ENCODE measurements at regions not wholly inside any gene's neighbourhood (a gene's known extent, or its start where the extent isn't known, plus 50 kb on each side); places are given as distances from the start of the nearest gene placed in this dataset.

GRCh38 chr6:74366634-74367033, 670.6 kb downstream of the CD109 start (continued):
- TF ChIP-seq BCL6 (CRISPR knock-in tag; IDR thresholded peaks at IDR 0.05) (no peak), MZF1 (CRISPR knock-in tag; IDR thresholded peaks at IDR 0.05; ENCODE audit: borderline replicate concordance) (no peak), HDAC6 (IDR thresholded peaks at IDR 0.05; ENCODE audit: low read depth, low read length) (no peak), BCL3 (CRISPR knock-in tag; IDR thresholded peaks at IDR 0.05) (no peak), ARHGAP35 (CRISPR knock-in tag; IDR thresholded peaks at IDR 0.05; ENCODE audit: borderline replicate concordance) (no peak)

GRCh38 chr6:74362391-74362790, 666.4 kb downstream of the CD109 start:
- Histone ChIP-seq H4K20me1 (ENCODE audit: insufficient read depth, low read length) (no peaks in the 10 kb centered on the region), H3K9me3 (ENCODE audit: low read length) (no peaks in the 10 kb centered on the region), H3K4me3 (replicated peaks in 1 of 3; ENCODE audit: insufficient read depth in 1 of 3, low read depth in 2 of 3, low read length in 3 of 3) (no peak overlapping the region), H3K4me1 (ENCODE audit: insufficient read depth, low read length) (no peaks in the 10 kb centered on the region), H3K27me3 (ENCODE audit: control insufficient read depth in 1 of 2, insufficient read depth in 2 of 2, low read length in 2 of 2) (no peaks in the 10 kb centered on the region), H3K4me2 (ENCODE audit: low read depth, low read length) (no peak overlapping the region), H3K36me3 (replicated peaks in 1 of 2; ENCODE audit: control insufficient read depth in 1 of 2, insufficient read depth in 2 of 2, low read length in 2 of 2) (no peaks in the 10 kb centered on the region), H3K27ac (ENCODE audit: extremely low read length, insufficient read depth, low read length) (no peak overlapping the region), H3K9ac (ENCODE audit: insufficient read depth, low read depth, low read length) (no peak overlapping the region), H2AFZ (ENCODE audit: low read length) (no peak overlapping the region), H3K79me2 (ENCODE audit: insufficient read depth, low read length) (no peaks in the 10 kb centered on the region)
- ChIA-PET CTCF (ENCODE audit: low intra/inter-chr PET ratio, low total read pairs) (no interaction called here), POLR2A (no interaction called here)
- in situ Hi-C loops (cut with HindIII; ENCODE audit: extremely low pct_ligation_motif_present, low pct_unique_long_range_greater_than_20kb) = no loop called here
- ATAC-seq = no peak
- intact Hi-C loops (cut with micrococcal nuclease; ENCODE audit: unreplicated experiment) = no loop called here
- no peak for DNase-seq (ENCODE audit: low spot score)
- 0% methylated on average over 1 of the region's 1 CpG for WGBS (ENCODE audit: low lambda C conversion rate)
- no TSS peak for BruUV-seq (replicated peaks)
- no peak for FAIRE-seq
- TF ChIP-seq ZNF441 (CRISPR knock-in tag; IDR thresholded peaks at IDR 0.05; ENCODE audit: borderline replicate concordance) = no peak
- no peak for TF ChIP-seq HES4 (CRISPR knock-in tag; IDR thresholded peaks at IDR 0.05; ENCODE audit: borderline replicate concordance)
- no peak for TF ChIP-seq ZNF101 (CRISPR knock-in tag; IDR thresholded peaks at IDR 0.05; ENCODE audit: borderline replicate concordance, low read depth)
- TF ChIP-seq ZNF513 (CRISPR knock-in tag; conservative IDR thresholded peaks at IDR 0.05) = no peak
- TF ChIP-seq RNF219 (CRISPR knock-in tag; IDR thresholded peaks at IDR 0.05) = no peak
- TF ChIP-seq CBFB (CRISPR knock-in tag; IDR thresholded peaks at IDR 0.05) = no peak
- no peak for TF ChIP-seq MYPOP (CRISPR knock-in tag; IDR thresholded peaks at IDR 0.05)
- no peak for TF ChIP-seq DR1 (CRISPR knock-in tag; IDR thresholded peaks at IDR 0.05)
- TF ChIP-seq ZSCAN29 (CRISPR knock-in tag; conservative IDR thresholded peaks at IDR 0.05) = no peak
- no peak for TF ChIP-seq THAP7 (CRISPR knock-in tag; IDR thresholded peaks at IDR 0.05)
- no peak for TF ChIP-seq ZNF598 (CRISPR knock-in tag; IDR thresholded peaks at IDR 0.05; ENCODE audit: borderline replicate concordance)

Measured in HepG2 (cell line).